ENCODE measurements at regions not wholly inside any gene's neighbourhood (a gene's known extent, or its start where the extent isn't known, plus 50 kb on each side); places are given as distances from the start of the nearest gene placed in this dataset.

- TF ChIP-seq CTCF (IDR thresholded peaks at IDR 0.05; ENCODE audit: low read depth, low read length) = no peak
- no peak for DNase-seq (ENCODE audit: low read depth in 2 of 2)
- no peak overlapping the region for H3K4me3 ChIP-seq (replicated peaks in 1 of 2; ENCODE audit: low read depth in 2 of 2, low read length in 2 of 2)
Measured at GRCh38 chr1:94607398-94607797, 65.8 kb upstream of the F3 start.

GRCh38 chr1:94606471-94606870 is 64.9 kb upstream of the F3 start:
- no peak for DNase-seq (ENCODE audit: low read depth in 2 of 2)
- H3K4me3 ChIP-seq (replicated peaks in 1 of 2; ENCODE audit: low read depth in 2 of 2, low read length in 2 of 2) = no peak overlapping the region
- TF ChIP-seq CTCF (IDR thresholded peaks at IDR 0.05; ENCODE audit: low read depth, low read length) = no peak

GRCh38 chr1:94603663-94604062 is 62.1 kb upstream of the F3 start:
- no peak for DNase-seq (ENCODE audit: low read depth in 2 of 2)

GRCh38 chr1:94602802-94603625 is 61.5 kb upstream of the F3 start:
- no peak overlapping the region for H3K4me3 ChIP-seq (replicated peaks in 1 of 2; ENCODE audit: low read depth in 2 of 2, low read length in 2 of 2)
- no peak for TF ChIP-seq CTCF (IDR thresholded peaks at IDR 0.05; ENCODE audit: low read depth, low read length)
- DNase-seq (ENCODE audit: low read depth in 2 of 2) = no peak

More at GRCh38 chr1:94603663-94604062, 62.1 kb upstream of the F3 start:
- no peak for TF ChIP-seq CTCF (IDR thresholded peaks at IDR 0.05; ENCODE audit: low read depth, low read length)
- no peak overlapping the region for H3K4me3 ChIP-seq (replicated peaks in 1 of 2; ENCODE audit: low read depth in 2 of 2, low read length in 2 of 2)

- peak; percentile 59 to 60 for DNase-seq (ENCODE audit: low read depth in 2 of 2)
- TF ChIP-seq CTCF (IDR thresholded peaks at IDR 0.05; ENCODE audit: low read depth, low read length) = no peak
- no peak overlapping the region for H3K4me3 ChIP-seq (replicated peaks in 1 of 2; ENCODE audit: low read depth in 2 of 2, low read length in 2 of 2)
Measured at GRCh38 chr1:94602316-94602715, 60.8 kb upstream of the F3 start.

GRCh38 chr1:94600556-94600955 is 59.0 kb upstream of the F3 start:
- no peak for TF ChIP-seq CTCF (IDR thresholded peaks at IDR 0.05; ENCODE audit: low read depth, low read length)
- H3K4me3 ChIP-seq (replicated peaks in 1 of 2; ENCODE audit: low read depth in 2 of 2, low read length in 2 of 2) = no peak overlapping the region
- DNase-seq (ENCODE audit: low read depth in 2 of 2) = no peak
